ENCODE measurements at regions not wholly inside any gene's neighbourhood (a gene's known extent, or its start where the extent isn't known, plus 50 kb on each side); places are given as distances from the start of the nearest gene placed in this dataset.

- DNase-seq, result no peak
Measured at GRCh38 chr15:62272290-62272689, 107.2 kb upstream of the C2CD4B start.

- DNase-seq, result no peak
Measured at GRCh38 chr15:62275831-62276230, 110.7 kb upstream of the C2CD4B start.

DNA sequence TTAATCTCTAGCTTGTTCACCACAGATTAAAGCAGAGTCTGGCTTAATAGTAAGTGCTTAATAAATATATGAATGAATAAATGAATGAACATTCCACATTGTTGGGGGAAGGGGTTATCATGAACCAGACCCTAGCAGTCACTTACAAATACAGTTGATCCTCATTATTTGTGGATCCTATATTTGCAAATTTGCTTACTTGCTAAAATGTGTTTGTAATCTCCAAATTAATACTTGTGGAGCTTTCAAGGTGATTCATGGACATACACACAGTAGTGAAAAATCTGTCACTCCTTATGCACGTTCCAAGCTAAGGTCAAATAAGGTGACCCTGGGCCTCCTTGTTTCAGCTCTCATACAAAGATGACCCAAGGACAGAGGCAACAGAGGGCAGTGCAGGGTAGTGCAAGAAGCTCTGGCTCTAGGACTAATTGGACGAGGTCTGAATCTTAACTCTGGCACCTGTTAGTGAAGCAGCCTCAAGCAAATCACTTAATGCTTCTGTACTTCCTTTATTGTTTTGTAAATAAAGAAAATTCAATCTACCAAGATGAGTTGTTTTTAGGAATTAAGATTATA lies 112.8 kb upstream of the C2CD4B start:
- DNase-seq, result no peak

DNA sequence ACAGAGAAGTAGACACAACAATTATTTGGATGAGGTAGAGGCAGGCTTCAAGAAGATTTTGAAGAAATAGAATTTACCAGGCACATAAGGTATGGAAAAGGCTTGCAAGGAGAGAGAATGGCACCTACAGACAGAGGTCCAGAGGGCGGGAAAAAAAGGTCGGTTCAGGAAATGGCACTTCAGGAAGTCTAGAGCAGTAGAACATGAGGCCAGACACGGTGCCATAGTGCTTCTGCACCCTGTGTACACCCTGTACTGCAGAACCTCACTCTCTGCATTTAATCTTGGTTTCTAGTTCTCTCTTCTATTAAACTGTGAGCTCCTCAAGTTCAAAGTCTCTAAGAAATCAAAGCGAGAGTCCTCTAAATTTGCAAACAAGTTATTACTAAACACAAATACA lies 113.4 kb upstream of the C2CD4B start:
- no peak for DNase-seq

GRCh38 chr15:62279041-62279440 lies 114.0 kb upstream of the C2CD4B start:
- no peak for DNase-seq

DNA sequence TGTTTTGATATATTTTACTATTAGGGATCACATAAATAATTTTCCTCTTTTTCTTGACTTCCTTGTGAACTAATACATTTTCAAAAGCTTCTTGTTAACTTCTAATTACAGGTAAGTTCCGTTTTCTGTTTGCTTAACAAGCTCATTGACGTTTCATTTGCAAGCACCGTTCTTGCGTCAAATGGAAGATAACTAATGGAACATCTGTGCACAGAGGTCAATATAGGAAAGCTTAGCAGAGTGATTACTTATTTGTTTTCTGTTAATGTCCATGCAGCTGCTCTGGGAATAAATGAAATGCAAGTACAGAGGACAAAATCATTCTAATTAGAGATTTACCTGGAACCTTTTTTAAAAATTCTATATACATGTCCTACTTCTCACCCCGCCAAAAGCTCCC lies 115.5 kb upstream of the C2CD4B start:
- peak; percentile 12 for DNase-seq

GRCh38 chr15:62281801-62282200 lies 116.7 kb upstream of the C2CD4B start:
- peak; percentile 86 for DNase-seq

- peak; percentile 49 for DNase-seq
Measured at GRCh38 chr15:62287066-62287857, 122.2 kb upstream of the C2CD4B start.

- no peak for DNase-seq
Measured at GRCh38 chr15:62288361-62289017, 123.4 kb upstream of the C2CD4B start.

GRCh38 chr15:62291262-62291661 lies 126.2 kb upstream of the C2CD4B start:
- no peak for DNase-seq

DNA sequence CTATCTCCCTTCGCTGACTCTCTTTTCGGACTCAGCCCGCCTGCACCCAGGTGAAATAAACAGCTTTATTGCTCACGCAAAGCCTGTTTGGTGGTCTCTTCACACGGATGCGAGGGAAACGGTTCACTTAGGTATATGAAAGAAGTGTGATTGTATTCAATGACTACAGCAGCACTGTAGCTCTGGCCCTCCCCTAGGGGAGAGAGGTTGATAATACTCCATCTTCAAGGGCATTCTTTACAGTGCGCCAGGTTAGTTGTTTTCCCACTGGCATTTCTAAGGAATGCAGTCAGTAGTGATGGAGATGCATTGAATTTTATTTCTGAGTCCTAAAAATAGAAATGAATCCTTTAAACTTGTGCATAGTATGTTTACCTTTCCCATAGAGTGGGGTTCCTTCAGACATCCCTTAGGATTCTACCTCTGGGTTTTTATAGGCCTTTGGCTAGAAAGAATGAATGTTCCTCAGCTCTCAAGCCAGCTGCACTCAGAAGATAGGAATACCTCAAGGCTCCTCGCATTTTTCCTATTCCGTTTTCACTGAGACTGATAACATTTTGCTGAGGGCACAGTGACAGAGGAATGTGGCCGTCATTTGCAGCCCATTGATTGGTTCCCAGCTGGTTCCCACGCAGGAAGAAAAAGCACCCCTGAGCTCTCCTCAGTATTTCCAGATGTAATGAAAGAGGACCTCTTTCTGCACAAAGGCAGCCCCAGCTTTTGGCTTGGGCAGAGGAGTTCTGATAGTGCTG lies 131.8 kb upstream of the C2CD4B start:
- DNase-seq, result no peak

GRCh38 chr15:62297522-62297921 lies 132.4 kb upstream of the C2CD4B start:
- no peak for DNase-seq

- no peak for DNase-seq
Measured at GRCh38 chr15:62297933-62298332, 132.8 kb upstream of the C2CD4B start.

DNA sequence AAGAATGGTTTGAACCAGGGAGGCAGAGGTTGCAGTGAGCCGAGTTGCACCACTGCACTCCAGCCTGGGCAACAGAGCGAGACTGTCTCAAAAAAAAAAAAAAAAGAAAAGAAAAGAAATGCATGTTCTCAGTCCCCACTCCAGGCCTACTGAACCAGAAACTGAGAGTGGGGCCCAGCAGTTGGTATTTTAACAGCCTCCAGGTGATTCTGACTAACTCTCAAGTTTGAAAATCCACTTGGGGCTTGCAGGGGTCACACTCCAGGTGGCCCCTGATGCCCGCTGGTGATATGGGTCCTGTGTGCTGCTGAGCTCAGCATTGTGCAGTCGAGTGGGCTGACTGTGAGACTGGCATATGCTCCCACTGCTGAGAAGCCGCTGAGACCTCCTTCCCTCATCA lies 133.7 kb upstream of the C2CD4B start:
- no peak for DNase-seq

DNA sequence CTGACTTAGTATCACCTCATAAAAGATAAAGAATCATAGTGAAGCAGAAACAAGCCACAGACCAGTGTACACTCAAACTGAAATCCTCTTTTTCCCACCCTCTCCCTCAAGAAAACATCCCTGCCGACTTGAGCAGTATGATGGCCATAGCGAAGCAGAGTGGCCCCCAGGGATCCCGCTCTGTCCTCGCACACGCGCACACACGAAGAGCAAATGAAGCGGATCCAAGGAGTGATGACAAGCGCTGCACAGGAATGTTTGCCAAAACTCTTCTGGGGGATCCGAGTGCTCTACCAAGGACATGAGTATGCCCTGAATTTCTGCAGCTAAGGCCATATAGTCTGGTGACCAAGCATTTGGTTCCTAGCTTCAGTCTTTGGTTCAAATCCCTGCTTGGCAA lies 134.5 kb upstream of the C2CD4B start:
- no peak for DNase-seq

GRCh38 chr15:62301993-62302675 lies 137.0 kb upstream of the C2CD4B start:
- no peak for DNase-seq

DNA sequence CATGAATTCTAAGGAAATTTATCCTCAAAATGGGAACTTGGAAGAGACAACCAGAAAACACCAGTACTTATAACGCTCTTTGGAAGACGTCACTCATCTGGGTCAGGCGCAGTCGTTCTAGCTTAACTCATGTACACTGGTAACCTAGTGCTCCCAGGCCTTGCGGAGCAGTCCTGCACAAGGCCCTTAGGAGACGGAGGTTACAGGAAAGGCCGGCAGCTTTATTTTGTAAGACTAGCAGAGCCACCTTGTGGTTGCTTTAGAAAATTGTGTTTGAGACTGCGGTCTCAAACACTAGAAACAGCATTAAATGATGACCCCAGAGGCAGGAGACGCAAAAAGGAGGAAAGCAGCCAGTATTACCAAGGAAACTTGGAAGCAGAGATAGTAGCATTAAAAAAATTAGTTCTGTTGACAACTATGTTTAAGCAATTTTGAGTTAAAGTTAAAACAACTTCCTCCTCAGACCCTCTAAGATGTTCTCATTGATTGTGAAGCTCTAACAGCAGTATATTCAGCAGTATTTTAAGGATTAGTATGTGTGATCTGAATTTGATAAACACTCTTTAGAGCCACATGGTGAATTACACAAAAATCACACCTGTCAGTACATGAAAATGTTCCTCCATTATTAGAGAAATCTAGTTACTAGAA lies 141.9 kb upstream of the C2CD4B start:
- peak; percentile 88 for DNase-seq

GRCh38 chr15:62307551-62307950 lies 142.5 kb upstream of the C2CD4B start:
- no peak for DNase-seq

GRCh38 chr15:62316413-62317060 lies 151.5 kb upstream of the C2CD4B start:
- no peak for DNase-seq

- DNase-seq, result no peak
Measured at GRCh38 chr15:62320259-62320658, 155.2 kb upstream of the C2CD4B start.

GRCh38 chr15:62323353-62323890 lies 158.3 kb upstream of the C2CD4B start:
- no peak for DNase-seq

GRCh38 chr15:62324382-62324781 lies 159.3 kb upstream of the C2CD4B start:
- DNase-seq, result no peak

All from SHP77 treated with DMSO at 0.1 percent for 48 hours (cell line).